ENCODE measurements at regions not wholly inside any gene's neighbourhood (a gene's known extent, or its start where the extent isn't known, plus 50 kb on each side); places are given as distances from the start of the nearest gene placed in this dataset.

GRCh38 chr9:120137186-120137840, 442.7 kb downstream of the CDK5RAP2 start:
- H3K4me1 ChIP-seq (ENCODE audit: control insufficient read depth in 4 of 4, insufficient read depth in 4 of 4, low read length in 3 of 4), result no peaks in the 10 kb centered on the region
- no peak for DNase-seq (ENCODE audit: low spot score)
- H3K4me3 ChIP-seq (ENCODE audit: low read depth in 1 of 3, low read length in 3 of 3), result no peak overlapping the region
- no peak for TF ChIP-seq JUND (IDR thresholded peaks at IDR 0.05)
- TF ChIP-seq CTCF (IDR thresholded peaks at IDR 0.05; ENCODE audit: low read depth, low read length, missing input control), result no peak
- TF ChIP-seq FOXA2 (IDR thresholded peaks at IDR 0.05), result no peak
- no peak for TF ChIP-seq HNF4A (conservative IDR thresholded peaks at IDR 0.05)
- TF ChIP-seq GABPA (IDR thresholded peaks at IDR 0.05 in 1 of 2, conservative IDR thresholded peaks at IDR 0.05 in 1 of 2), result no peak
- TF ChIP-seq ATF3 (IDR thresholded peaks at IDR 0.05), result no peak
- WGBS, result 46% methylated on average over 5 of the region's 5 CpGs
- peaks cover 0 to 3% (median 0%) of the 10 kb centered on the region in 4 donors for H3K9me3 ChIP-seq (ENCODE audit: control insufficient read depth in 4 of 4, low read length in 3 of 4)
- H3K36me3 ChIP-seq (ENCODE audit: control insufficient read depth in 4 of 4, insufficient read depth in 3 of 4, low read depth in 1 of 4, low read length in 3 of 4), result no peaks in the 10 kb centered on the region
- no peak overlapping the region for H3K9ac ChIP-seq (ENCODE audit: low read depth in 1 of 2, low read length in 2 of 2)
- H3K27ac ChIP-seq (ENCODE audit: low read depth in 1 of 2, low read length in 2 of 2), result no peak overlapping the region
- no peaks in the 10 kb centered on the region for H3K27me3 ChIP-seq (ENCODE audit: control insufficient read depth in 4 of 4, insufficient read depth in 4 of 4, low read length in 3 of 4)

GRCh38 chr9:120136696-120137095, 443.3 kb downstream of the CDK5RAP2 start:
- Histone ChIP-seq H3K27me3 (ENCODE audit: control insufficient read depth in 4 of 4, insufficient read depth in 4 of 4, low read length in 3 of 4) (no peaks in the 10 kb centered on the region), H3K36me3 (ENCODE audit: control insufficient read depth in 4 of 4, insufficient read depth in 3 of 4, low read depth in 1 of 4, low read length in 3 of 4) (no peaks in the 10 kb centered on the region), H3K9me3 (ENCODE audit: control insufficient read depth in 4 of 4, low read length in 3 of 4) (peaks cover 0 to 3% (median 0%) of the 10 kb centered on the region in 4 donors), H3K27ac (ENCODE audit: low read depth in 1 of 2, low read length in 2 of 2) (no peak overlapping the region), H3K4me3 (ENCODE audit: low read depth in 1 of 3, low read length in 3 of 3) (no peak overlapping the region), H3K4me1 (ENCODE audit: control insufficient read depth in 4 of 4, insufficient read depth in 4 of 4, low read length in 3 of 4) (no peaks in the 10 kb centered on the region), H3K9ac (ENCODE audit: low read depth in 1 of 2, low read length in 2 of 2) (no peak overlapping the region)
- TF ChIP-seq TAF1 (conservative IDR thresholded peaks at IDR 0.05), result no peak
- TF ChIP-seq RXRA (IDR thresholded peaks at IDR 0.05), result no peak
- TF ChIP-seq MAX (IDR thresholded peaks at IDR 0.05), result no peak
- no peak for TF ChIP-seq SP1 (IDR thresholded peaks at IDR 0.05)
- TF ChIP-seq GABPA (IDR thresholded peaks at IDR 0.05 in 1 of 2, conservative IDR thresholded peaks at IDR 0.05 in 1 of 2), result no peak
- no peak for TF ChIP-seq ZBTB33 (IDR thresholded peaks at IDR 0.05)
- TF ChIP-seq NR2F2 (IDR thresholded peaks at IDR 0.05), result no peak
- TF ChIP-seq ATF3 (IDR thresholded peaks at IDR 0.05), result no peak
- TF ChIP-seq JUND (IDR thresholded peaks at IDR 0.05), result no peak
- no peak for TF ChIP-seq HNF4A (conservative IDR thresholded peaks at IDR 0.05)
- TF ChIP-seq YY1 (IDR thresholded peaks at IDR 0.05), result no peak
- TF ChIP-seq EGR1 (IDR thresholded peaks at IDR 0.05; ENCODE audit: low read depth in 2 of 2), result no peak
- TF ChIP-seq HNF4G (IDR thresholded peaks at IDR 0.05), result no peak
- TF ChIP-seq CTCF (IDR thresholded peaks at IDR 0.05; ENCODE audit: low read depth, low read length, missing input control), result no peak
- no peak for TF ChIP-seq RAD21 (IDR thresholded peaks at IDR 0.05)
- no peak for TF ChIP-seq FOXA2 (IDR thresholded peaks at IDR 0.05)
- no peak for TF ChIP-seq FOXA1 (IDR thresholded peaks at IDR 0.05)
- no peak for DNase-seq (ENCODE audit: low spot score)
- 44% methylated on average over 1 of the region's 1 CpG for WGBS

All from liver (tissue), 8 donors.